ENCODE measurements at regions not wholly inside any gene's neighbourhood (a gene's known extent, or its start where the extent isn't known, plus 50 kb on each side); places are given as distances from the start of the nearest gene placed in this dataset.

- Histone ChIP-seq H3K9me3 (no peaks in the 10 kb centered on the region), H3K27ac (no peak overlapping the region), H3K4me3 (no peak overlapping the region), H3K4me1 (ENCODE audit: control insufficient read depth in 1 of 2, low read depth in 2 of 2) (peaks cover 0 to 13% of the 10 kb centered on the region in 2 donors), H3K36me3 (no peaks in the 10 kb centered on the region), H3K27me3 (replicated peaks; ENCODE audit: insufficient read depth) (no peaks in the 10 kb centered on the region)
- ATAC-seq (ENCODE audit: insufficient number of reproducible peaks, low FRiP score, low read depth) (no peak), DNase-seq (ENCODE audit: low spot score) (no peak)
- no peak for TF ChIP-seq CTCF (IDR thresholded peaks at IDR 0.05)
Observed at GRCh38 chr6:3624250-3625136, 127.0 kb downstream of the PXDC1 start.

GRCh38 chr6:3623451-3624249 lies 127.9 kb downstream of the PXDC1 start:
- DNase-seq (ENCODE audit: low spot score) (no peak), ATAC-seq (ENCODE audit: insufficient number of reproducible peaks, low FRiP score, low read depth) (no peak)
- H3K36me3 ChIP-seq = no peaks in the 10 kb centered on the region
- H3K4me3 ChIP-seq = no peak overlapping the region
- no peaks in the 10 kb centered on the region for H3K9me3 ChIP-seq
- peaks cover 0 to 10% of the 10 kb centered on the region in 2 donors for H3K4me1 ChIP-seq (ENCODE audit: control insufficient read depth in 1 of 2, low read depth in 2 of 2)
- TF ChIP-seq CTCF (IDR thresholded peaks at IDR 0.05) = no peak
- no peak overlapping the region for H3K27ac ChIP-seq
- H3K27me3 ChIP-seq (replicated peaks; ENCODE audit: insufficient read depth) = no peaks in the 10 kb centered on the region

GRCh38 chr6:3621411-3621810 lies 130.1 kb downstream of the PXDC1 start:
- no peak overlapping the region for H3K4me3 ChIP-seq
- no peaks in the 10 kb centered on the region for H3K9me3 ChIP-seq
- no peaks in the 10 kb centered on the region for H3K4me1 ChIP-seq (ENCODE audit: control insufficient read depth in 1 of 2, low read depth in 2 of 2)
- H3K36me3 ChIP-seq = no peaks in the 10 kb centered on the region
- ATAC-seq (ENCODE audit: insufficient number of reproducible peaks, low FRiP score, low read depth) = no peak
- H3K27me3 ChIP-seq (replicated peaks; ENCODE audit: insufficient read depth) = no peaks in the 10 kb centered on the region
- TF ChIP-seq CTCF (IDR thresholded peaks at IDR 0.05) = no peak
- no peak for DNase-seq (ENCODE audit: low spot score)
- H3K27ac ChIP-seq = no peak overlapping the region

GRCh38 chr6:3620937-3621336 lies 130.6 kb downstream of the PXDC1 start:
- no peak for TF ChIP-seq CTCF (IDR thresholded peaks at IDR 0.05)
- no peak for ATAC-seq (ENCODE audit: insufficient number of reproducible peaks, low FRiP score, low read depth)
- Histone ChIP-seq H3K27ac (no peak overlapping the region), H3K27me3 (replicated peaks; ENCODE audit: insufficient read depth) (no peaks in the 10 kb centered on the region), H3K9me3 (no peaks in the 10 kb centered on the region), H3K36me3 (no peaks in the 10 kb centered on the region), H3K4me1 (ENCODE audit: control insufficient read depth in 1 of 2, low read depth in 2 of 2) (no peaks in the 10 kb centered on the region), H3K4me3 (no peak overlapping the region)
- DNase-seq (ENCODE audit: low spot score) = no peak

GRCh38 chr6:3620389-3620788 lies 131.1 kb downstream of the PXDC1 start:
- DNase-seq (ENCODE audit: low spot score) (no peak), ATAC-seq (ENCODE audit: insufficient number of reproducible peaks, low FRiP score, low read depth) (no peak)
- Histone ChIP-seq H3K27me3 (replicated peaks; ENCODE audit: insufficient read depth) (no peaks in the 10 kb centered on the region), H3K9me3 (no peaks in the 10 kb centered on the region), H3K36me3 (no peaks in the 10 kb centered on the region), H3K4me1 (ENCODE audit: control insufficient read depth in 1 of 2, low read depth in 2 of 2) (no peaks in the 10 kb centered on the region), H3K27ac (no peak overlapping the region), H3K4me3 (no peak overlapping the region)
- no peak for TF ChIP-seq CTCF (IDR thresholded peaks at IDR 0.05)

Measured in thoracic aorta (tissue), 2 donors.